Lung (tissue), 11 donors: ENCODE measurements at regions not wholly inside any gene's neighbourhood (a gene's known extent, or its start where the extent isn't known, plus 50 kb on each side); places are given as distances from the start of the nearest gene placed in this dataset.

Experiments used
- ATAC-seq: fragments of 200-7000 bp; cut with Tn5 transposase; one replicate; pipeline ENCODE4 v1.9.1; 2020; ENCODE audit warnings: moderate number of reproducible peaks; ENCODE audit not compliant: insufficient read depth, low FRiP score
- DNase-seq, 3 donors: peaks; one replicate each; pipeline ENCODE4 v3.0.0-alpha.2; 2013 to 2017
- H3K27ac ChIP-seq, 2 donors: one replicate each; pipeline ENCODE4 v1.5.1; 2013; ENCODE audit warnings: mild to moderate bottlenecking in 2 of 2, moderate library complexity in 2 of 2, control low read depth in 1 of 2, inconsistent platforms in 1 of 2, low read depth in 1 of 2, low read length in 1 of 2
- H3K27me3 ChIP-seq, 3 donors: one replicate each; pipeline ENCODE4 v1.5.1; 2013; ENCODE audit warnings: low read length in 2 of 3; ENCODE audit not compliant: control insufficient read depth in 3 of 3, insufficient read depth in 3 of 3
- H3K36me3 ChIP-seq, 4 donors: one replicate each; pipeline ENCODE4 v1.5.1; 2013; ENCODE audit warnings: low read length in 4 of 4, mild to moderate bottlenecking in 1 of 4, moderate library complexity in 1 of 4; ENCODE audit not compliant: control insufficient read depth in 4 of 4, insufficient read depth in 4 of 4
- H3K4me1 ChIP-seq, 5 donors: one replicate each; pipeline ENCODE4 v1.5.1; 2013; ENCODE audit warnings: low read length in 5 of 5, mild to moderate bottlenecking in 2 of 5, moderate library complexity in 1 of 5; ENCODE audit not compliant: control insufficient read depth in 5 of 5, insufficient read depth in 5 of 5
- H3K4me3 ChIP-seq: one replicate; pipeline ENCODE4 v1.5.1; 2013; ENCODE audit warnings: mild to moderate bottlenecking, control low read depth, moderate library complexity
- H3K9ac ChIP-seq, 2 donors: one replicate each; pipeline ENCODE4 v1.5.1; 2013; ENCODE audit warnings: low read length in 2 of 2, control low read depth in 1 of 2; ENCODE audit not compliant: insufficient read depth in 1 of 2
- H3K9me3 ChIP-seq, 4 donors: one replicate each; pipeline ENCODE4 v1.5.1; 2013; ENCODE audit warnings: low read length in 3 of 4, mild to moderate bottlenecking in 1 of 4, moderate library complexity in 1 of 4; ENCODE audit not compliant: control insufficient read depth in 4 of 4, insufficient read depth in 3 of 4
- CTCF ChIP-seq: IDR thresholded peaks from 2 replicates; pipeline ENCODE4 v1.5.1; 2012; ENCODE audit warnings: mild to moderate bottlenecking; ENCODE audit errors: control extremely low read depth, extremely low read depth
- WGBS, 2 donors: extraction: QIAGEN DNeasy Blood & Tissue Kit; methylation state at CpG; one replicate each; pipeline ENCODE4 v1.1.7; 2013; 5-methylcytosine and 5-hydroxymethylcytosine counted together
- donor health status: control.
- donor health status: control.
- donor health status: Bipolar disorder and iron deficiency.
- donor health status: healthy.
- donor health status: DM: yes; HTN: yes; CAD: no.

GRCh38 chr16:50964491-50964890 lies 186.6 kb downstream of the SALL1 start:
- TF ChIP-seq CTCF: no peak
- Histone ChIP-seq H3K4me3 (no peak overlapping the region), H3K27me3 (no peaks in the 10 kb centered on the region), H3K36me3 (no peaks in the 10 kb centered on the region), H3K27ac (no peak overlapping the region), H3K9ac (no peak overlapping the region), H3K4me1 (no peaks in the 10 kb centered on the region), H3K9me3 (peaks cover 0 to 2% (median 0%) of the 10 kb centered on the region in 4 donors)
- ATAC-seq (no peak), DNase-seq (no peak)
- 82 to 96% methylated on average over 1 of the region's 1 CpG for WGBS, 2 donors

GRCh38 chr16:50961952-50962351 lies 189.1 kb downstream of the SALL1 start:
- H3K27ac ChIP-seq: no peak overlapping the region
- peaks cover 0 to 2% (median 0%) of the 10 kb centered on the region in 4 donors for H3K9me3 ChIP-seq
- no peak overlapping the region for H3K9ac ChIP-seq
- 47 to 52% methylated on average over 7 of the region's 7 CpGs for WGBS, 2 donors
- no peaks in the 10 kb centered on the region for H3K4me1 ChIP-seq
- no peak for DNase-seq
- no peak for TF ChIP-seq CTCF
- H3K4me3 ChIP-seq: no peak overlapping the region
- ATAC-seq: no peak
- no peaks in the 10 kb centered on the region for H3K27me3 ChIP-seq
- no peaks in the 10 kb centered on the region for H3K36me3 ChIP-seq

DNA sequence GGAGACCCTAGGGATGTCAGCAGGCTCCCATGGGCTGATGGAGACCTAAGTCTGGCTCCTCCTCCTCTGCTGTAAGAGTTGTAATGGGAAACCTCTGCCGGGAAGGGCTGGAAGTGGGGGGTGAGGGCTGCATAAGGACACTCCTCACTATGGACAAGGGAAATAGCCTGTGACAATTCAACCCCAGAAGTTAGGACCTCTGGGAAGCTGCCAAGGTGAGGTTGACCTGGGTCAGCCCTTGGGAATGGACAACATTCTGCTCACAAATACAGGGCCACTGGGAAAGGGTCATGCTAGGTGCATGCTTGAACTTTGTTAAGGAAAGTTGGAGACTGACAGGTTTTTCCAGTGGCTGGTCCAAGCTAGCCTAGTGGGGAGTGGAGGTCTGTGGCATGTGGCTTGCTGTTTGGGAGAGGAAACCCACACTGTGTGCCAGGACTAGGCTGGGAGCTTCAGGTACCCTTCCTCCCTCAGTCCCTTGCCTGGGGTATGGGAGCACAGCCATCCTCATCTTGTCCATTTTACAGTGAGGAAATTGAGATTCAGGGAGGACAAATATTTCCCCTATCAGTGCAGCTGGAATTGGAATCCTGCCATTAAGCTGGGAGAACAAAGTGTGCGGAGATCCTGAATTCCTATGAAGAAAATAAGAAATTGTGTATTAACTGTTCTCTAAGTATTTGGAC lies 190.4 kb downstream of the SALL1 start:
- WGBS, 2 donors: 37 to 50% methylated on average over 2 of the region's 2 CpGs
- ATAC-seq: no peak
- Histone ChIP-seq H3K4me3 (no peak overlapping the region), H3K4me1 (no peaks in the 10 kb centered on the region), H3K9ac (no peak overlapping the region), H3K27ac (no peak overlapping the region), H3K36me3 (no peaks in the 10 kb centered on the region), H3K9me3 (no peaks in the 10 kb centered on the region), H3K27me3 (no peaks in the 10 kb centered on the region)
- DNase-seq: no peak
- TF ChIP-seq CTCF: no peak

DNA sequence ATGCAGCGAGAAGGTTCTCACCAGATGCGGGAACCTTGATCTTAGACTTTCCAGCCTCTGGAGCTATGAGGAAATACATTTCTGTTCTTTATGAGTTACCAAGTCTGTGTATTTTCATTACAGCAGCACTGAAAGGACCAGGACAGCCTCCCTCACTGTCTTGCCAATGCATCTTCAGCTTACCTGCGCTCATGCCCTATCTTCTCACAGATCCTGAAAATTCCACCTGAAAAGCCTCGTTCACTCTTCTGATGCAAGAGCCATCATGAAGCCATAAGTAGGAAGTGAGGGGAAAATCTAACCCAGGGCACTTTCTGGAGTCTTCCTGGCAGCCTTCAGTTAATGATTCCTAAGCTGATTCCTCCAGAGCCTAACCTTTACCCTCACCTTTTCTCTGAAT lies 194.0 kb downstream of the SALL1 start:
- H3K36me3 ChIP-seq: no peaks in the 10 kb centered on the region
- no peak overlapping the region for H3K9ac ChIP-seq
- ATAC-seq: no peak
- no peak overlapping the region for H3K27ac ChIP-seq
- WGBS, 2 donors: 86 to 88% methylated on average over 4 of the region's 4 CpGs
- TF ChIP-seq CTCF: no peak
- DNase-seq: no peak
- H3K4me1 ChIP-seq: no peaks in the 10 kb centered on the region
- H3K9me3 ChIP-seq: no peaks in the 10 kb centered on the region
- peaks cover 0 to 4% (median 0%) of the 10 kb centered on the region in 3 donors for H3K27me3 ChIP-seq
- H3K4me3 ChIP-seq: no peak overlapping the region
